Astrocyte (in vitro differentiated cells and primary cell): ENCODE measurements at regions not wholly inside any gene's neighbourhood (a gene's known extent, or its start where the extent isn't known, plus 50 kb on each side); places are given as distances from the start of the nearest gene placed in this dataset.

ENCODE experiments used
- DNase-seq: peaks from one replicate; pipeline ENCODE4 v3.0.0-alpha.2; 2010; ENCODE audit warnings: low read depth
- FAIRE-seq: peaks from 2 replicates; lab custom pipeline; 2011; peaks lifted over from hg19 to GRCh38; lab: Jason Lieb, UNC
- H2AFZ ChIP-seq: 2 replicates; pipeline ENCODE4 v1.6.0; 2012; ENCODE audit warnings: low read depth, low read length, inconsistent platforms
- H3K27ac ChIP-seq: 2 replicates; pipeline ENCODE4 v1.5.1; 2011; ENCODE audit warnings: low read depth, low read length, inconsistent platforms
- H3K27me3 ChIP-seq: 2 replicates; pipeline ENCODE4 v1.6.0; 2011; ENCODE audit warnings: low read length, inconsistent platforms; ENCODE audit not compliant: insufficient read depth
- H3K36me3 ChIP-seq: 2 replicates; pipeline ENCODE4 v1.5.1; 2011; ENCODE audit warnings: low read length, inconsistent platforms; ENCODE audit not compliant: insufficient read depth
- H3K4me1 ChIP-seq: 2 replicates; pipeline ENCODE4 v1.5.1; 2011; ENCODE audit warnings: low read length, inconsistent platforms; ENCODE audit not compliant: insufficient read depth
- H3K4me2 ChIP-seq: 2 replicates; pipeline ENCODE4 v1.6.0; 2012; ENCODE audit warnings: low read length, inconsistent platforms
- H3K4me3 ChIP-seq: 2 replicates; pipeline ENCODE4 v1.5.1; 2011; ENCODE audit warnings: low read depth, mild to moderate bottlenecking, low read length, inconsistent platforms; ENCODE audit not compliant: insufficient read depth
- H3K79me2 ChIP-seq: 2 replicates; pipeline ENCODE4 v1.6.0; 2012; ENCODE audit warnings: mild to moderate bottlenecking, low read length, inconsistent platforms; ENCODE audit not compliant: insufficient read depth
- H3K9ac ChIP-seq: 2 replicates; pipeline ENCODE4 v1.6.0; 2012; ENCODE audit warnings: mild to moderate bottlenecking, low read length, inconsistent platforms
- H3K9me3 ChIP-seq: 2 replicates; pipeline ENCODE4 v1.5.1; 2012; ENCODE audit warnings: low read depth, mild to moderate bottlenecking, low read length, inconsistent platforms; ENCODE audit not compliant: insufficient read depth
- H4K20me1 ChIP-seq: 2 replicates; pipeline ENCODE4 v1.6.0; 2012; ENCODE audit warnings: low read length, inconsistent platforms; ENCODE audit not compliant: insufficient read depth
- H3K27ac Mint-ChIP-seq: one replicate; pipeline ENCODE4 v1.8.0; 2021; ENCODE audit warnings: mild to moderate bottlenecking, mixed read lengths; ENCODE audit not compliant: unreplicated experiment
- H3K27me3 Mint-ChIP-seq: one replicate; pipeline ENCODE4 v1.8.0; 2021; ENCODE audit warnings: low read depth, mixed read lengths; ENCODE audit not compliant: unreplicated experiment
- H3K36me3 Mint-ChIP-seq: one replicate; pipeline ENCODE4 v1.8.0; 2021; ENCODE audit warnings: low read depth, mixed read lengths; ENCODE audit not compliant: unreplicated experiment
- H3K4me1 Mint-ChIP-seq: one replicate; pipeline ENCODE4 v1.8.0; 2021; ENCODE audit warnings: low read depth, mixed read lengths; ENCODE audit not compliant: unreplicated experiment
- H3K4me3 Mint-ChIP-seq: one replicate; pipeline ENCODE4 v1.8.0; 2021; ENCODE audit warnings: mild to moderate bottlenecking, moderate library complexity, mixed read lengths; ENCODE audit not compliant: unreplicated experiment
- H3K9me3 Mint-ChIP-seq: one replicate; pipeline ENCODE4 v1.8.0; 2021; ENCODE audit warnings: mild to moderate bottlenecking, mixed read lengths; ENCODE audit not compliant: unreplicated experiment
- EZH2 ChIP-seq: IDR thresholded peaks from 2 replicates; pipeline ENCODE4 v1.6.1; 2012; ENCODE audit warnings: mild to moderate bottlenecking, low read length, inconsistent platforms; ENCODE audit not compliant: insufficient read depth
- TF ChIP-seq, protein P1 (sequence below): IDR thresholded peaks from 2 replicates; pipeline ENCODE4 v1.5.1; 2011; ENCODE audit warnings: low read depth, mild to moderate bottlenecking, inconsistent platforms, low read length, moderate library complexity; ENCODE audit not compliant: insufficient read depth

DNA sequence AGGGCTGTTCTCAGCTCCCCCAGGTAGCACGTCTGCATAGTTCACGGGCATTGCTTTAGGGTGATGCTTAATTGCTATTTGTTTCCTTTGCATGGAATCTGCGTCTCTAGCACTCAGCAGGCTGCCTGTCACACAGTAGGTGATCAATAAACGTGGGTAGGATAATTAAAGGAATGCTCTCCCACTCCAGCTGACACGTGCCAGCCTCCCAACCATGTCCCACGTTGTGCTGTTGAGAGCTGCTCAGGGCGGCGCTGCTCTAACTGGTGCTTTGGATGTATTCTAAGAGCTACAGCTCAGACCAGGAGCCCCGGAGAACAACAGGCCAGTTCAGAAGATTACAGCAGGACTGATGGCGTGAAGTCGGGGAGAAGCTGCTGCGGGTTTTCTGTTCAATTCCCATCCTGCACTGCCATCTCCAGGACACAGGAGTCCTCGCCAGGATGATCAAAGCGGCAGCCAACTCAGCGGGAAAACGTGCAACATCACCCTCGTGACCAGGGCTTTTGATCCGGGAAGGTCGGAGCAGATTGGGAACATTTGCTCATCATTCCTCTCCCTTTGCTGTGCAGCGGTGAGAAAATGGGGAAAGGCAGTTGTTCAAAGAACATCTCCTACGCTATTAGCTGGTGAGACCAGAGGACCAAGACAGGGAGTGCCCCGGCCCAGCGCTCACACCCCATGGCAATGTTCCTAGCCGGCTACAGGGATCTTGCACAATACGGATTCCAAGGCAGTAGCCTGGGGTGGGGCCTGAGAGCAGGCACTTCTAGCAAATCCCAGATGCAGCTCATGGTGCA lies 50.5 kb upstream of the FOXK1 start:
- H3K27me3 Mint-ChIP-seq, result peaks cover 18% of the 10 kb centered on the region

More for the DNA sequence above, 50.5 kb upstream of the FOXK1 start:
- Histone ChIP-seq H3K9me3 (no peaks in the 10 kb centered on the region), H3K9ac (peak overlapping the region; percentile 53), H3K27ac (no peak overlapping the region), H3K27me3 (peaks cover 8% of the 10 kb centered on the region), H3K4me2 (peak overlapping the region; percentile 80), H2AFZ (peak overlapping the region; percentile 91), H3K4me1 (peaks cover 11% of the 10 kb centered on the region), H3K36me3 (no peaks in the 10 kb centered on the region), H4K20me1 (no peaks in the 10 kb centered on the region), H3K4me3 (peak overlapping the region; percentile 30), H3K79me2 (no peaks in the 10 kb centered on the region)
- TF ChIP-seq, protein P1, sequence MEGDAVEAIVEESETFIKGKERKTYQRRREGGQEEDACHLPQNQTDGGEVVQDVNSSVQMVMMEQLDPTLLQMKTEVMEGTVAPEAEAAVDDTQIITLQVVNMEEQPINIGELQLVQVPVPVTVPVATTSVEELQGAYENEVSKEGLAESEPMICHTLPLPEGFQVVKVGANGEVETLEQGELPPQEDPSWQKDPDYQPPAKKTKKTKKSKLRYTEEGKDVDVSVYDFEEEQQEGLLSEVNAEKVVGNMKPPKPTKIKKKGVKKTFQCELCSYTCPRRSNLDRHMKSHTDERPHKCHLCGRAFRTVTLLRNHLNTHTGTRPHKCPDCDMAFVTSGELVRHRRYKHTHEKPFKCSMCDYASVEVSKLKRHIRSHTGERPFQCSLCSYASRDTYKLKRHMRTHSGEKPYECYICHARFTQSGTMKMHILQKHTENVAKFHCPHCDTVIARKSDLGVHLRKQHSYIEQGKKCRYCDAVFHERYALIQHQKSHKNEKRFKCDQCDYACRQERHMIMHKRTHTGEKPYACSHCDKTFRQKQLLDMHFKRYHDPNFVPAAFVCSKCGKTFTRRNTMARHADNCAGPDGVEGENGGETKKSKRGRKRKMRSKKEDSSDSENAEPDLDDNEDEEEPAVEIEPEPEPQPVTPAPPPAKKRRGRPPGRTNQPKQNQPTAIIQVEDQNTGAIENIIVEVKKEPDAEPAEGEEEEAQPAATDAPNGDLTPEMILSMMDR, result peak; percentile 72
- no peak for TF ChIP-seq EZH2
- no peak overlapping the region for H3K27ac Mint-ChIP-seq
- DNase-seq, result peak; percentile 83
- no peaks in the 10 kb centered on the region for H3K36me3 Mint-ChIP-seq
- H3K4me1 Mint-ChIP-seq, result peaks cover 4% of the 10 kb centered on the region
- no peak for FAIRE-seq
- no peaks in the 10 kb centered on the region for H3K9me3 Mint-ChIP-seq
- H3K4me3 Mint-ChIP-seq, result no peak overlapping the region
